Fibroblast of mammary gland (primary cell): ENCODE measurements at regions not wholly inside any gene's neighbourhood (a gene's known extent, or its start where the extent isn't known, plus 50 kb on each side); places are given as distances from the start of the nearest gene placed in this dataset.

Experiments
- DNase-seq: peaks from one replicate; pipeline ENCODE4 v3.0.0-alpha.2; 2010; ENCODE audit warnings: low read depth
- H3K4me3 ChIP-seq: 2 replicates; pipeline ENCODE4 v1.5.1; 2011; ENCODE audit warnings: low read depth, mild to moderate bottlenecking, low read length, moderate library complexity; ENCODE audit not compliant: control insufficient read depth
- TF ChIP-seq, protein P1 (sequence below): conservative IDR thresholded peaks from 2 replicates; pipeline ENCODE4 v1.5.1; 2011; ENCODE audit warnings: low read depth, low read length, inconsistent platforms; ENCODE audit not compliant: control insufficient read depth, insufficient read depth

DNA sequence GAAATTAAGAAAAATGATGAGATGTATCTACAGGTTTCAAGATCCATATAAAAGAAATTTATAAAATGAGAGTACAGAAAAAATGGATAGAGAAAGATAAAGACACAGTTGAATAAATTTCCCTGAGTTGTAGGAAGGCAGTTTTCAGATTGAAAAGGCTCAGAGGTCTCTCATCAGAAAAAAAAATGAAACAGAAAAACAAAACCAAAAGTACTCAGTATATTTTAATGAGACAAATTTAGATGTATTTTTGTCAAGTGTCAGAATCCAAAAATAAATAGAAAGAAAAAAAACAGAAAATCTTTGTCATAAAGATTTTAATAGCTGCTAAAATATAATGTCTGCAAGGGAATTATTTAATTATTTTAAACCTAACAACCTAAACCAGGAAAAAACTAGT is 520.5 kb downstream of the KCNJ3 start:
- no peak for DNase-seq
- TF ChIP-seq, protein P1, sequence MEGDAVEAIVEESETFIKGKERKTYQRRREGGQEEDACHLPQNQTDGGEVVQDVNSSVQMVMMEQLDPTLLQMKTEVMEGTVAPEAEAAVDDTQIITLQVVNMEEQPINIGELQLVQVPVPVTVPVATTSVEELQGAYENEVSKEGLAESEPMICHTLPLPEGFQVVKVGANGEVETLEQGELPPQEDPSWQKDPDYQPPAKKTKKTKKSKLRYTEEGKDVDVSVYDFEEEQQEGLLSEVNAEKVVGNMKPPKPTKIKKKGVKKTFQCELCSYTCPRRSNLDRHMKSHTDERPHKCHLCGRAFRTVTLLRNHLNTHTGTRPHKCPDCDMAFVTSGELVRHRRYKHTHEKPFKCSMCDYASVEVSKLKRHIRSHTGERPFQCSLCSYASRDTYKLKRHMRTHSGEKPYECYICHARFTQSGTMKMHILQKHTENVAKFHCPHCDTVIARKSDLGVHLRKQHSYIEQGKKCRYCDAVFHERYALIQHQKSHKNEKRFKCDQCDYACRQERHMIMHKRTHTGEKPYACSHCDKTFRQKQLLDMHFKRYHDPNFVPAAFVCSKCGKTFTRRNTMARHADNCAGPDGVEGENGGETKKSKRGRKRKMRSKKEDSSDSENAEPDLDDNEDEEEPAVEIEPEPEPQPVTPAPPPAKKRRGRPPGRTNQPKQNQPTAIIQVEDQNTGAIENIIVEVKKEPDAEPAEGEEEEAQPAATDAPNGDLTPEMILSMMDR, result no peak
- no peak overlapping the region for H3K4me3 ChIP-seq

DNA sequence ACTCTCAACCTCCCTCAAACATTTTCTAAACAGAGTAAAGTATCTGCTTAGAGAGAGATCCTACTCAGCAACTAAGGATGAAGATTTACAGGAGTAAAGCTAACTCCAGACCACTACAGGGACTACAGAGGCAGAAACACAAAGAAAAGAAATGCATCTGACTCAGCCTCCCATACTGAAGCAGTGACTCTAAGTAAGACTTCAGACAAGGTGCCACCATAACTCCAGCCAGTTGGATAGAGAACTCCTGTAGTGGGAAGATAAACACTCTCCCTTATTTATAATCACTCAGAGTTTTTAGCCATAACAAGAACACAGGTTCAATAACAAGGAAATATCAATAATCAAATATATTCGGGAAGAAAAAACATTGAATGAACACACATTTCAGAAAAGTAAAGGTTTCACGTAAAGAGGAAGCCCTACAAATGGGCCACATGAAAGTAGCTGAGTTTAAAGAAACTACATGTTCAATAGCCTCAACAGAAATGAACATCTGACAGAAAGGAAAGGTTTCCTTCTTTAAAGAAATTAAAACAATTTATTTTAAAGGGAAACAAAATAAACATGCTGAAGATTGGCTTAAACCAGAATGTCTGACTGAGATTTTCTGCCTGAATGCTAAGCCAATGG is 519.9 kb downstream of the KCNJ3 start:
- DNase-seq, result no peak
- H3K4me3 ChIP-seq, result no peak overlapping the region
- TF ChIP-seq, protein P1, result no peak

DNA sequence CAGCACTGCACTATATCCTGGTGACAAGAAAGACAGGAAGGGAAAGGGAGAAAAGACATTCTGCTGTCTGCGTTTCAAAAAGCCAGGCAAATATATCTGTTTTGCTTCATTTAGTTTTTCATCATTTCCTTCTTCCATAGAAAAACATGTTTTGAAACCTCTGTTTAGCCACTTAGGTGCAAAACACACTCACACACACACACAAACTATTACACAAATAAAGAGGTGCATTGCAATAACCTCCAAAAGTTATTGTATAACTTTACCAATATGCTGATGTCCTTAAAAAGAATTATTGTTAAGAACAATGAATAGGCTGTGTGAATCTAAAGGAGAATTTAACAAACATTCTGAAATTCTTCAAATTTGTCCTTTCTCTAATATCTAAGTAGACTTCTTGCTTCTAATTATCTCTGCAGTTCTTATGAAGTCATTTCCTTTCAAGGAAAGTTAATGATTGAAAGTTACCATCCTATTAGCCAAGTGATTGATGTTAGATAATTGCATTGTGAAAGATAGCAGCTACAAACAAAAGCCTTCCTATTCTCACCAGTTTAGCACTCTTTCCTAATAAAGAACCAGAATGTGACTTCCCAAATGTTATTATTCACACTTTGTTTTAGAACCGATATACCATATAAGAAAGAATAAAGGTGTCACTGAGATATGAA is 516.7 kb downstream of the KCNJ3 start:
- H3K4me3 ChIP-seq, result no peak overlapping the region
- DNase-seq, result no peak
- TF ChIP-seq, protein P1, result no peak

DNA sequence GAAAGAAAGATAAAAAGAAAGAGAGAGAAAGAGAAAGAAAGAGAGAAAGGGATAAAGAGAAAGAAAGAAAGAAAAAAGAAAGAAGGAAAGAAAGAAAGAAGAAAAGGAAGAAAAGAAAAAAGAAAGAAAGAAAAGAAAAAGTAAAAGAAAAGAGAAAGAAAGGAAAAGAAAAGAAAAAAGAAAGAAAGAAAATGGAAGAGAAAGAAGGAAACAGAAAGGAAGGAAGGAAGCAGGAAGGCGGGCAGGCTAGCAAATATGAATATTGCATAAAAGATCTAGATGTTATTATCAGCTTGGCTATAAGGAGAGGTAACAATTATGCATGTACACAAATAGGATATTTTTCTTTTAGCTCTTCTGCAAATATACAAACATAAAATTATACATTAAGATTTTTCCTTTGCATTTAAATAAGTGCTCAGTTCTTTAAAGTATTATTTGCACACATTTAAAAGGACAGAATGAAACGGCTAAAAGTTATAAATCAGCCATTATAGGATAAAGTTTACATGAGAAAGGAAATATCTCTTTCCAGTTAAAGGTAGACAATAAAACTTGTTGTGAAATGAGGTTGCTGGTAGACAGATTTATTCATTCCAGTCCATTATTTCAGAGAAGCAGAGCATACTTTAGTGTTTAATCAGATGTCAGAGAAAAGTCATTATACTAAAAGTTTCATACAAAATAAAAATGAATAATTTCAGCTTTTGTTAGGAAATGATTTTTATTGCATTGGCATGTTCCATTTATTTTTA is 511.4 kb downstream of the KCNJ3 start:
- TF ChIP-seq, protein P1, result no peak
- no peak for DNase-seq
- H3K4me3 ChIP-seq, result no peak overlapping the region

DNA sequence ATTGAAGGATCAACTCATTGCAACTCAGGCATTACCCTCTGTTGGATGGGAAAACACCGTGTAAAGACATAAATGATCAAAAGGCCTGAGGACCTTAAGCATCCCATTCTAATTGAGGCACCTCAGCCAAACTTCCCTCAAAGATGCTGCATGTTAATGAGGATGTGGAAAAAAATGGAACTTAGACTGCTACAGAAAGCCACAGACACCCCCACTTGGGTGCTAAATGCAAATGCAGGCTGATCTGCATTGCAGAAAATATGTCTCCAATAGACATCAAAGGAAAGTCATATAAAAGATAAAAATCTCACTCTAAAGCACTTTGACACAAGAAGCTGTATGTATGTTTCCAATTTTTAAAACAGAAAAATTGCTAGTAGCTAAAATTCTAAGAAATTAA is 504.7 kb downstream of the KCNJ3 start:
- TF ChIP-seq, protein P1, result no peak
- H3K4me3 ChIP-seq, result no peak overlapping the region
- no peak for DNase-seq

DNA sequence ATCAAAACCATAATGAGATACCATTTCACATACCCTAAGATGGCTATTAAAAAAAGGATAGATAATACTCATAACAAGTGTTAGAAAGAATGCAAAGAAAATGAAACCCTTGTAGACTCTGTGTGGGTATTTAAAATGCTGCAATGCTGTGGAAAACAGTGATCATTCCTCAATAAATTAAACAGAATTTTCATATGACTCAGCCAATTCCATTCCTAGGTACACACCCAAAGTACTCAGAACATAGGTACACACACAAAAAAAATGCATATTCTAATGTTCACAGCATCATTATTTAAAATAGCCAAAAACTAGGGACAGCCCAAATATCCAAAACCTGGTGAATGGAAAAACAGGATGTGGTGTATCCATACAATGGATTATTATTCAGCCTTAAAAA is 502.3 kb downstream of the KCNJ3 start:
- DNase-seq, result no peak
- TF ChIP-seq, protein P1, result no peak
- no peak overlapping the region for H3K4me3 ChIP-seq
